NCI-H2196 treated with DMSO at 0.1 percent for 48 hours (cell line): ENCODE measurements at regions not wholly inside any gene's neighbourhood (a gene's known extent, or its start where the extent isn't known, plus 50 kb on each side); places are given as distances from the start of the nearest gene placed in this dataset.
A peak's percentile ranks its signal among the peaks of the same experiment; 100 is the strongest.
"Not testable (repeated sequence)": the region's sequence is repeated elsewhere in the genome, so short reads cannot be mapped to it uniquely, and the experiment has no call there.

Experiments
- DNase-seq: peaks from one replicate; lab custom pipeline; 2025; ENCODE audit not compliant: unreplicated experiment; lab: John Stamatoyannopoulos, UW

GRCh38 chr21:18117176-18117575 lies 127.5 kb upstream of the CHODL start:
- DNase-seq = no peak

- no peak for DNase-seq
These were observed 129.8 kb upstream of the CHODL start for GRCh38 chr21:18114810-18115209.

- DNase-seq = no peak
These were observed 139.8 kb upstream of the CHODL start for GRCh38 chr21:18104802-18105201.

- DNase-seq = not testable (repeated sequence)
These were observed 148.2 kb upstream of the CHODL start for GRCh38 chr21:18096413-18096812.

- DNase-seq = no peak
These were observed 154.8 kb upstream of the CHODL start for GRCh38 chr21:18089786-18090185.

- no peak for DNase-seq
These were observed 174.2 kb upstream of the CHODL start for GRCh38 chr21:18070392-18070791.

- DNase-seq = no peak
These were observed 174.8 kb upstream of the CHODL start for GRCh38 chr21:18069875-18070274.

- no peak for DNase-seq
These were observed 184.2 kb upstream of the CHODL start for GRCh38 chr21:18060402-18060801.

- no peak for DNase-seq
These were observed 185.8 kb upstream of the CHODL start for GRCh38 chr21:18058731-18059398.

GRCh38 chr21:18053151-18053550 lies 191.5 kb upstream of the CHODL start:
- no peak for DNase-seq

GRCh38 chr21:18049461-18049860 lies 195.2 kb upstream of the CHODL start:
- DNase-seq = no peak

- peak; percentile 3 for DNase-seq
These were observed 203.6 kb upstream of the CHODL start for GRCh38 chr21:18041012-18041411.

GRCh38 chr21:18030248-18030647 lies 211.1 kb upstream of the C21orf91 start:
- no peak for DNase-seq

- DNase-seq = no peak
These were observed 207.2 kb upstream of the C21orf91 start for GRCh38 chr21:18026359-18026758.

- DNase-seq = no peak
These were observed 204.6 kb upstream of the C21orf91 start for GRCh38 chr21:18023711-18024110.

GRCh38 chr21:18023157-18023556 lies 204.0 kb upstream of the C21orf91 start:
- no peak for DNase-seq

GRCh38 chr21:18007121-18007520 lies 188.0 kb upstream of the C21orf91 start:
- no peak for DNase-seq

GRCh38 chr21:18006691-18007090 lies 187.5 kb upstream of the C21orf91 start:
- no peak for DNase-seq

- no peak for DNase-seq
These were observed 183.2 kb upstream of the C21orf91 start for GRCh38 chr21:18002393-18002792.

GRCh38 chr21:18000981-18001686 lies 182.0 kb upstream of the C21orf91 start:
- DNase-seq = no peak

GRCh38 chr21:17998599-17998998 lies 179.4 kb upstream of the C21orf91 start:
- not testable (repeated sequence) for DNase-seq

- DNase-seq = no peak
These were observed 170.6 kb upstream of the C21orf91 start for GRCh38 chr21:17989780-17990179.

- DNase-seq = no peak
These were observed 168.9 kb upstream of the C21orf91 start for GRCh38 chr21:17988102-17988437.
